ENCODE measurements at regions not wholly inside any gene's neighbourhood (a gene's known extent, or its start where the extent isn't known, plus 50 kb on each side); places are given as distances from the start of the nearest gene placed in this dataset.

- no peak for DNase-seq
These were observed 362.0 kb upstream of the NFE2L3 start for GRCh38 chr7:25789701-25790640.

DNA sequence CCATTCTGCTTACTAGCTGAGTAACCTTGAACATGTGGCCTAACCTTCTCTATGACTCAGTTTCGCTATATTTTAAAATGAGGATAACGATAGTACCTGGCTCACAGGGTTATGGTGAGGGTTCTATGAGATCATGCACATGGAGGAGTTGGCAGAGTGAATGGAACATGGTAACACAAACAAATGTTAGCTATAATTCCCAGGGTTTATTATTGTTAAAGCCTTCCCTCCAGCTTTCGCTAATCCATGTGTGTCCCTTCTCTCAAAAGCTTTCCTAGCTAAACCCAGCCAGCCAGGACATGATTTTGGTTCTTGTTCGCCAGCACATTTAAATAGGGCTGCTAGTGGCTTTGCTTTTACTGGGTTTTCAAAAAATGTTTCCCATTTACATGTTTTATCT, 361.0 kb upstream of the NFE2L3 start:
- DNase-seq = no peak

DNA sequence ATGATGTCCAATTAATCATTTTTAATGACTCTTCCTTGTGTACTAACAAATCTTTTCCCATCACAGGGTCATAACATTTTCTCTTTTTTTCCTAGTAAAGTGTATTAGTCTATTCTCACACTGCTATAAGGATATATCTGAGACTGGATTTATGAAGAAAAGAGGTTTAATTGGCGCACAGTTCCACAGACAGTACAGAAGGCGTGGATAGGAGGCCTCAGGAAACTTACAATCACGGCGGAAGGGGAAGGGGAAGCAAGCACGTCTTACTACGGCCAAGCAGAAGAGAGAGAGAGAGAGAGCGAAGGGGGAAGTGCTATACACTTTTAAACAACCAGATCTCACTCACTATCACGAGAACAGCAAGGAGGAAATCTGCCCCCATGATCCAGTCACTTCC, 359.4 kb upstream of the NFE2L3 start:
- no peak for DNase-seq

GRCh38 chr7:25795824-25796235, 356.2 kb upstream of the NFE2L3 start:
- no peak for DNase-seq

DNA sequence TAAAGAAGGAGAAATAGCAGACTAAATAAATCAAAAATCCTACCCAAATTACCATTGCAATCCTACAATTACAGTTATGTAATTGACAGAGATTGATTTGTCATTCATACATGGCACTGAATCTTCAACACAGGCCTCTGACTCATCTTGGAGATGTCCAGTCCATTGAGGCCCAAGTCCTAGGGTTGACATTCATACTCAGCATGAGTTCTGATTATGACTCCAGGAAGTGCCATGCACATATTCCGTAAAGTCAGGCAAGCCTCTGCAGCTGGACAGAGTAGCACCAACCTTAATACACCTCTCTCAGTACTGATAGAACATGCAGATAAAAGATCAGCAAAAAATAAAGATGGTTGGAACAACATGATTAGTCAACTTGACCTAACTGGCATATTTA, 353.7 kb upstream of the NFE2L3 start:
- DNase-seq = no peak

DNA sequence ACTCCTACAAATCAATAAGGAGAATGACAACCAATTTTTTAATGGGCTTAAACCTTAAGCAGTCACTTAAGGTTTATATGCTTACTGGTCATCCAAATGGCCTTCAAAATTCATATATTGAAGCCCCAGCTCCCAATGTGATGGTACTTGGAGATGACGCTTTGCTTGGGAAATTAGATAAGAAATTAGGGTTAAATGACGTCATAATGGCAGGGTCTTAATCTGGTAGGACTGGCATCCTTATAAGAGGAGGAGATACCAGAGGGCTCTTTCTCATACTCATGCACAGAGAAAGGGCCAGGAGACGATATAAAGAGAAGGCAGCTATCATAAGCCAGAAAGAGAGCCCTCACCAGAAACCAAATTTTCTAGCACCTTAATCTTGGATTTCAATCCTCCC, 350.8 kb upstream of the NFE2L3 start:
- DNase-seq = no peak

GRCh38 chr7:25802057-25802456, 349.9 kb upstream of the NFE2L3 start:
- DNase-seq = no peak

DNA sequence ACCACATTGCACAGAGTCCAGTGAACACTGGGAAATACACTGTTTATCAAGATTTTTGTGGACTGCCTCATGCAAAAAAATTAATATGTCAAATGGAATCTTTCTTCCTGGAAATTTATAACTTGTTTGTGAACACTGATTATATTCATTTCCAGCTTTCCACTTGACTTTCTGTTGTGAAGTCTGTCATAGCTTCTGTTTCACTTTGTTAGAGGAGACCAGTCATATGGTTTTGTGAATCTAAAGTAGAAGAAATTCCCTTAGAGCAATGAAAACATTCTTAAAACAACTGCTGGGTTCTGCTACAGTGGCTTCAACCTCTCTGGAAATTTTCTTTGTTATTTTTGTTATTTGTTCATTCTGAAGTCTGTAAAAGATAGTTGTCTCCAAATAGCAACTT, 349.5 kb upstream of the NFE2L3 start:
- DNase-seq = no peak

GRCh38 chr7:25803117-25803887, 348.7 kb upstream of the NFE2L3 start:
- no peak for DNase-seq

DNA sequence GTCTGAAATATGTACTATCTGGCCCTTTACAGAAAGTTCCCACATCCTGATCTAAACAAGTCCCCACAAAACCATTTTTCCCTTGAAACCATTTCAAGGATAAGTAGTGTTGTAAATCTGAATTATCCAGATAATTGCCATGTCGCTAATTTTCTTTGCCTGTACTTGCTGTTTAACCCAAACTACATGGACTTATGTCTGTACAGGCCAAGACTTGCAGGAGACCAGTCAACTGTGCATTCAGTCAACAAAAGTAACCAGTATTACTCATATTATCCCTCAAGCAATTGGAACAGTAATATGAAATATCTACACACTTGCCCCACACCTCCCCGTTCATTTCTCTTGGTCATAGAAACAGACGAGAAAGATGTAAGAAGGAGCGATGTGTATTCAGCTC, 347.8 kb upstream of the NFE2L3 start:
- no peak for DNase-seq

- no peak for DNase-seq
These were observed 346.8 kb upstream of the NFE2L3 start for GRCh38 chr7:25805027-25805687.

DNA sequence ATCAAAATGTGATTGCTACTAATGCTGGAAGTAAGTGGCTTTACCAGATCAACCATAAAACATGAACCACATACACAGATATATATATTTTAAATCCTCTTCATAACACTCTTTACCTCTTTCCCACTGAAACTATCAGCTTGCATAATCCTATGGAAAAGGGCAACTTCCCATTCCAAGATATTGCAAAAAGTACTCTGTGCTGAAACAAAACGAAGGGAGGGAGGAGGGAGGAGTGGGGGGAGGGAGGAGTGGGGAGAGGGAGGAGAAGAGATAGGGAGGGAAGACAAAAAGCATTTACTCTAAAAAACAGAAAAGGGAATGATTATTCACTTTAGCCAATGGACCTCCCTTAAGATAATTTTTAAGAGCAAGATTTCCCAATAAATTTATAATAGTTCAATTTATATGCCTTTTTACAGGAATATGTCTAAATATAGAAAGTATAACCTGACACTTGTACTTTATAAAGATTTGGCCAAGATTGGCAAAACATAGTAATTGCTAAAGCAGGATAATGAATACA, 344.8 kb upstream of the NFE2L3 start:
- DNase-seq = no peak

GRCh38 chr7:25809441-25809840, 342.6 kb upstream of the NFE2L3 start:
- DNase-seq = no peak

DNA sequence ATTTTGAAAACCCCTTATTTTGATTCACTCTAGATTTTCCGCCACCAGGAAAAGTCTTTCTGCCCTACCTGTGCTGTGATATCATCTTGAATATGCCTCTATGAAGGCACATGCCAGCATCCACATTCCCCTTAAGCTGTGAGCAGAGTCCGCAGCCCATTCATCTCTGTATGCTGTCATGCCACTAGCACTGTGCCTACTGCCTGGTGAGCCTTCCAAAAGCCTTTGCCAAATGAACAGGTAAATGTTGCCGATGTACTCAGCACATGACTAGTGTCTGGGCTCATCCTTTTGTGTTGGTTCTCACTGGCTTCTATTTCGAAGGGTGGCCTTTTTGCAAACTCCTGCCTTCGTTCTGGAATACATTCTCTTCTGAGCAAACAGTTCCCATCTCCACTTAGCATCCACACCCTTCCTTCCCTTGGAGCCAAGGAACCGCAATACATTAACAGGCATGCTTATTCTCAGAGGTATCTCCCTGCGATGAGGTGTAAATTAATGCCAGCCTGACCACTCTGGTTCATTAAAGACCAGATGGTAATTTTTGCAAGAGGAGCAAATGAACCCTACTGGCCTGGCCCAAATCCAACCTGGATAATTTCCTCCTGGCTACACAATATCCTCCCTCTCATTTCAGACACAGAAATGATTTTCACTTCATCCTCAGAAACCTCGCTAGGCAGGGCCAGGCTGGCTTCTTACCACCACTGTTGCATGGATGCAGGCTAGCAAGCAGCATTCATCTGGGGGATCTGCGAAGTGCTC, 339.7 kb upstream of the NFE2L3 start:
- DNase-seq = no peak

GRCh38 chr7:25813381-25813780, 338.6 kb upstream of the NFE2L3 start:
- DNase-seq = no peak

- no peak for DNase-seq
These were observed 336.3 kb upstream of the NFE2L3 start for GRCh38 chr7:25815711-25816110.

- DNase-seq = no peak
These were observed 331.5 kb upstream of the NFE2L3 start for GRCh38 chr7:25820432-25821040.

- DNase-seq = no peak
These were observed 330.8 kb upstream of the NFE2L3 start for GRCh38 chr7:25821225-25821624.

DNA sequence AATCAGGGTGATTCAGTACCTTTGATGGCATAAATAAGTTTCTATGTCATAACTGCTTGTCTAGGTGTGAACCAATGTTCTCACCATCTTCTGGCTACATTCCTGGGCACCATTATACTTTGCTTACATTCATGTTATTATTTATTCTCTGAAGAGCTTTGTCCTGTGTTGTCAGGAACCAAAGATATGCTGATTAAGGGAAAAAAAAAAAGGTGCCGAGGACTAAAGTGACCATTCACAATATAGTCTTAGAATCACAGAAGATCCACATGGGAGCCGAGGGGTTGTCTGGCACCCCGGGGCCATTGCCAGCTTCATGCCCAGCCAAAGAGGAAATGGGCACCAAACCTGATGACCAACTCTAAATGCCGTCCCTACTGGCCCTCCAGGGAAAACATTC, 329.2 kb upstream of the NFE2L3 start:
- no peak for DNase-seq

- no peak for DNase-seq
These were observed 328.4 kb upstream of the NFE2L3 start for GRCh38 chr7:25823571-25823970.

DNA sequence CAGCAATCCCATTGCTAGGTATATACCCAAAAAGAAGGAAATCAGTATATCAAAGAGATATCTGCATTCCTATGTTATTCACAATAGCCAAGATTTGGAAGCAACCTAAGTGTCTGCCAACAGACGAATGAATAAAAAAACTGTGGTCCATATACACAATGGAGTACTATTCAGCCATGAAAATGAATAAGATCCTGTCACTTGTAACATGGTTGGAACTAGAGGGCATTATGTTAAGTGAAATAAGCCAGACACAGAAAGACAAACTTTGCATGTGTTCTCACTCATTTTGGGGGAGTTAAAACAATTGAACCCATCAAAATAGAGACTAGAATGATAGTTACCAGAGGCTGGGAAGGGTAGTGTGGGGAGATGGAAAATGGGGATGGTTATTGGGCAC, 323.5 kb upstream of the NFE2L3 start:
- no peak for DNase-seq

DNA sequence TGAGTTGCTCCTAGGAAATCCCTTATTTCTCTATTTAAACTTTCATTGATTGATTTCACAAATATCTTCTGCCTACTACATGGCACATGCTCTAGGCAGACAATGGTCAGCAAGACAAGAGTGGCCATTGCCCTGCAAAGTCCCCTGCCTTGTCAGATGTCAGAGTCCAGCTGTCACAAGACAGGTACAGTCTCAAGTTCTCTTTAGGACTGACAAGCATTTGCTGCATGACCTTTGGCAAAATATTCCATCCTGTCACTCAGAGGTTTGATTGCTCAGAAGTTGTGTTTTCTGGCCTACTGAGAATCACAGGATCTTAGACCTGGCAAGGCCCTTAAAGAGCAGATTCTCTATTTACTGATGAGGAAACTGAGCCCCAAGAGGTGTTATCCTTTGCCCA, 322.3 kb upstream of the NFE2L3 start:
- DNase-seq = no peak

Measured in NCI-H774 (cell line).